DOHH2 (cell line): ENCODE measurements at regions not wholly inside any gene's neighbourhood (a gene's known extent, or its start where the extent isn't known, plus 50 kb on each side); places are given as distances from the start of the nearest gene placed in this dataset.

Source experiments
- H3F3A ChIP-seq: fragments of 200-600 bp; sonication (generic), shearing (Covaris generic); 2 replicates; pipeline ENCODE4 v1.6.0; 2016; ENCODE audit warnings: antibody characterized with exemption, mild to moderate bottlenecking; ENCODE audit not compliant: control insufficient read depth, insufficient read depth
- H3K27ac ChIP-seq: fragments of 200-600 bp; sonication (generic); 2 replicates; pipeline ENCODE4 v1.5.1; 2014; ENCODE audit warnings: low read depth, mild to moderate bottlenecking, low read length, moderate library complexity
- H3K27me3 ChIP-seq: fragments of 200-600 bp; sonication (generic); 2 replicates; pipeline ENCODE4 v1.6.1; 2014; ENCODE audit warnings: mild to moderate bottlenecking, low read length, mixed read lengths; ENCODE audit not compliant: control insufficient read depth
- H3K36me3 ChIP-seq: fragments of 200-600 bp; sonication (generic); 2 replicates; pipeline ENCODE4 v1.6.1; 2014; ENCODE audit warnings: mild to moderate bottlenecking, low read length, moderate library complexity, mixed read lengths; ENCODE audit not compliant: control insufficient read depth
- H3K4me1 ChIP-seq: fragments of 200-600 bp; sonication (generic); 2 replicates; pipeline ENCODE4 v1.6.1; 2014; ENCODE audit warnings: mild to moderate bottlenecking, low read length, mixed read lengths; ENCODE audit not compliant: control insufficient read depth
- H3K4me2 ChIP-seq: fragments of 200-600 bp; sonication (generic); 2 replicates; pipeline ENCODE4 v1.6.0; 2014; ENCODE audit warnings: mild to moderate bottlenecking, low read length, moderate library complexity
- H3K4me3 ChIP-seq: fragments of 200-600 bp; sonication (generic); 2 replicates; pipeline ENCODE4 v1.5.1; 2014; ENCODE audit warnings: mild to moderate bottlenecking, low read length, mixed read lengths
- H3K79me2 ChIP-seq: fragments of 200-600 bp; sonication (generic); 2 replicates; pipeline ENCODE4 v1.6.1; 2014; ENCODE audit warnings: mild to moderate bottlenecking, low read length, mixed read lengths; ENCODE audit not compliant: control insufficient read depth
- H3K9me2 ChIP-seq: fragments of 200-600 bp; sonication (generic); replicated peaks from 2 replicates; pipeline ENCODE4 v1.6.1; 2014; ENCODE audit warnings: mild to moderate bottlenecking, low read length, mixed read lengths; ENCODE audit not compliant: control insufficient read depth
- H3K9me3 ChIP-seq: fragments of 200-600 bp; sonication (generic); 2 replicates; pipeline ENCODE4 v1.6.1; 2014; ENCODE audit warnings: antibody characterized with exemption, low read length, mixed read lengths; ENCODE audit not compliant: control insufficient read depth, insufficient read depth
- H4K20me1 ChIP-seq: fragments of 200-600 bp; sonication (generic); 2 replicates; pipeline ENCODE4 v1.6.0; 2014; ENCODE audit warnings: low read depth, mild to moderate bottlenecking, antibody characterized with exemption, low read length, moderate library complexity; ENCODE audit not compliant: control insufficient read depth, insufficient read depth
- EZH2phosphoT487 ChIP-seq: fragments of 200-600 bp; sonication (generic); IDR thresholded peaks from 2 replicates; pipeline ENCODE4 v1.6.1; 2017; ENCODE audit warnings: borderline replicate concordance, mild to moderate bottlenecking, antibody characterized with exemption, low read length, moderate library complexity, mixed read lengths
- TF ChIP-seq, protein P1 (sequence below): fragments of 200-600 bp; sonication (generic); IDR thresholded peaks from one replicate; pipeline ENCODE4 v1.5.1; 2014; ENCODE audit warnings: antibody characterized with exemption, mild to moderate bottlenecking, low read depth, low read length; ENCODE audit not compliant: poor library complexity, severe bottlenecking

- Histone ChIP-seq H3K36me3 (no peaks in the 10 kb centered on the region), H3K79me2 (no peaks in the 10 kb centered on the region), H3K27ac (no peak overlapping the region), H3F3A (no peaks in the 10 kb centered on the region), H3K9me2 (no peaks in the 10 kb centered on the region), H3K4me3 (no peak overlapping the region), H3K9me3 (no peaks in the 10 kb centered on the region), H3K4me1 (no peaks in the 10 kb centered on the region), H3K27me3 (no peaks in the 10 kb centered on the region), H3K4me2 (no peak overlapping the region), H4K20me1 (no peaks in the 10 kb centered on the region)
- no peak for TF ChIP-seq EZH2phosphoT487
- TF ChIP-seq, protein P1, sequence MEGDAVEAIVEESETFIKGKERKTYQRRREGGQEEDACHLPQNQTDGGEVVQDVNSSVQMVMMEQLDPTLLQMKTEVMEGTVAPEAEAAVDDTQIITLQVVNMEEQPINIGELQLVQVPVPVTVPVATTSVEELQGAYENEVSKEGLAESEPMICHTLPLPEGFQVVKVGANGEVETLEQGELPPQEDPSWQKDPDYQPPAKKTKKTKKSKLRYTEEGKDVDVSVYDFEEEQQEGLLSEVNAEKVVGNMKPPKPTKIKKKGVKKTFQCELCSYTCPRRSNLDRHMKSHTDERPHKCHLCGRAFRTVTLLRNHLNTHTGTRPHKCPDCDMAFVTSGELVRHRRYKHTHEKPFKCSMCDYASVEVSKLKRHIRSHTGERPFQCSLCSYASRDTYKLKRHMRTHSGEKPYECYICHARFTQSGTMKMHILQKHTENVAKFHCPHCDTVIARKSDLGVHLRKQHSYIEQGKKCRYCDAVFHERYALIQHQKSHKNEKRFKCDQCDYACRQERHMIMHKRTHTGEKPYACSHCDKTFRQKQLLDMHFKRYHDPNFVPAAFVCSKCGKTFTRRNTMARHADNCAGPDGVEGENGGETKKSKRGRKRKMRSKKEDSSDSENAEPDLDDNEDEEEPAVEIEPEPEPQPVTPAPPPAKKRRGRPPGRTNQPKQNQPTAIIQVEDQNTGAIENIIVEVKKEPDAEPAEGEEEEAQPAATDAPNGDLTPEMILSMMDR = no peak
Measured at GRCh38 chr10:130455791-130456190, 319.6 kb downstream of the GLRX3 start.

DNA sequence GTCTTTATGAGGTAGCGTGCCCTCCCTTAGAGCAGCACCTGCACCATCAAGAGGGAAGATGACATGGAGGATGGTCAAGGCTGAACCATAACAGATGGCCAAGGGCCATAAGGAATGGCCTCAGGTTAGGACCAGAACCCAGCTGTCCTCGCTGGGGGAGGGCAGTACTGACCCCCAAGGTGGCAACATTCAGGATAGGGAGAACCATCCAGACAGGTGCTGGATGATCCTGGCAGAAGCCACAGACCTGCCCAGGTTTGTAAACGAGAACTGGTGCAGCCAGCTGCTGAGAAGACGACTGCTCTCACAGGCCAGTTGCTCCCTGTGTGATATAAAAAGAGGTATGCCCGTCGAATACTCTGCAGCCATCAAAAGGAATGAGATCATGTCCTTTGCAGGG, 320.4 kb downstream of the GLRX3 start:
- Histone ChIP-seq H3K4me2 (no peak overlapping the region), H3K9me3 (no peaks in the 10 kb centered on the region), H3F3A (no peaks in the 10 kb centered on the region), H3K4me1 (no peaks in the 10 kb centered on the region), H4K20me1 (no peaks in the 10 kb centered on the region), H3K36me3 (no peaks in the 10 kb centered on the region), H3K27me3 (no peaks in the 10 kb centered on the region), H3K79me2 (no peaks in the 10 kb centered on the region), H3K27ac (no peak overlapping the region), H3K9me2 (no peaks in the 10 kb centered on the region), H3K4me3 (no peak overlapping the region)
- TF ChIP-seq, protein P1 = no peak
- TF ChIP-seq EZH2phosphoT487 = no peak

DNA sequence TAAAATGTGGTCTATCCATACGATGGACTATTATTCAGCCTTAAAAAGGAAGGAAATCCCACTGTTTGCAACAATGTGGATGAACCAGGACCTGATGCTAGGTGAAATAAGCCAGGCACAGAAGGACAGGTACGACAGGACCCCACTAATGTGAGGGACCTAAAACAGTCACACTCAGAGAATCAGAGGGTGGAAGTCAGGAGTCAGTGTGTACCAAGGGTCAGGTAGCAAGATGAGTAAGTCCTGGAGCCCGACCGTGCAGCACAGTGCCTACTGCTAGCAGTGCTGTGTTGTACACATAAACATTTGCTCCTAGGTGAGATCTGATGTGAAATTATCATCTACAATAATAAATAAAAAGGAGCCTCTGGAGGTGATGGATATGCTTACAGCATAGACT, 322.3 kb downstream of the GLRX3 start:
- TF ChIP-seq, protein P1 = no peak
- no peak for TF ChIP-seq EZH2phosphoT487

GRCh38 chr10:130459011-130459410, 322.8 kb downstream of the GLRX3 start:
- Histone ChIP-seq H3K9me2 (no peaks in the 10 kb centered on the region), H3F3A (no peaks in the 10 kb centered on the region), H3K27ac (no peak overlapping the region), H3K36me3 (no peaks in the 10 kb centered on the region), H3K27me3 (no peaks in the 10 kb centered on the region), H3K4me3 (no peak overlapping the region), H3K9me3 (no peaks in the 10 kb centered on the region), H3K4me1 (no peaks in the 10 kb centered on the region), H4K20me1 (no peaks in the 10 kb centered on the region), H3K79me2 (no peaks in the 10 kb centered on the region), H3K4me2 (no peak overlapping the region)
- TF ChIP-seq, protein P1 = no peak
- TF ChIP-seq EZH2phosphoT487 = no peak

More for the DNA sequence above, 322.3 kb downstream of the GLRX3 start:
- no peak overlapping the region for H3K27ac ChIP-seq
- no peak overlapping the region for H3K4me2 ChIP-seq
- no peaks in the 10 kb centered on the region for H3F3A ChIP-seq
- no peaks in the 10 kb centered on the region for H3K9me3 ChIP-seq
- H3K36me3 ChIP-seq = no peaks in the 10 kb centered on the region
- no peaks in the 10 kb centered on the region for H3K79me2 ChIP-seq
- no peak overlapping the region for H3K4me3 ChIP-seq
- H4K20me1 ChIP-seq = no peaks in the 10 kb centered on the region
- no peaks in the 10 kb centered on the region for H3K4me1 ChIP-seq
- no peaks in the 10 kb centered on the region for H3K9me2 ChIP-seq
- no peaks in the 10 kb centered on the region for H3K27me3 ChIP-seq
